ENCODE measurements at regions not wholly inside any gene's neighbourhood (a gene's known extent, or its start where the extent isn't known, plus 50 kb on each side); places are given as distances from the start of the nearest gene placed in this dataset.

GRCh38 chr7:20466543-20467021 is 135.9 kb downstream of the ITGB8 start:
- TF ChIP-seq POLR2A (IDR thresholded peaks at IDR 0.05) = no peak
- TF ChIP-seq CTCF (IDR thresholded peaks at IDR 0.05) = no peak
- H3K27ac ChIP-seq = no peak overlapping the region
- WGBS, 2 donors = 60 to 69% methylated on average over 1 of the region's 1 CpG
- intact Hi-C loops (cut with DNase I) = no loop called here
- H3K4me3 ChIP-seq = no peak overlapping the region
- H3K9me3 ChIP-seq = no peaks in the 10 kb centered on the region
- no peaks in the 10 kb centered on the region for H3K4me1 ChIP-seq
- H3K36me3 ChIP-seq = no peaks in the 10 kb centered on the region
- no peaks in the 10 kb centered on the region for H3K27me3 ChIP-seq
- DNase-seq = no peak

- no peaks in the 10 kb centered on the region for H3K4me1 ChIP-seq
- no peak overlapping the region for H3K4me3 ChIP-seq
- 32 to 35% methylated on average over 1 of the region's 1 CpG for WGBS, 2 donors
- DNase-seq = no peak
- intact Hi-C loops (cut with DNase I) = no loop called here
- H3K36me3 ChIP-seq = no peaks in the 10 kb centered on the region
- H3K27me3 ChIP-seq = no peaks in the 10 kb centered on the region
- H3K9me3 ChIP-seq = no peaks in the 10 kb centered on the region
- no peak for TF ChIP-seq POLR2A (IDR thresholded peaks at IDR 0.05)
- TF ChIP-seq CTCF (IDR thresholded peaks at IDR 0.05) = no peak
- no peak overlapping the region for H3K27ac ChIP-seq
Measured at GRCh38 chr7:20470082-20470481, 139.4 kb downstream of the ITGB8 start.

GRCh38 chr7:20470726-20471125 is 140.0 kb downstream of the ITGB8 start:
- Histone ChIP-seq H3K4me3 (no peak overlapping the region), H3K4me1 (no peaks in the 10 kb centered on the region), H3K9me3 (no peaks in the 10 kb centered on the region), H3K36me3 (no peaks in the 10 kb centered on the region), H3K27me3 (no peaks in the 10 kb centered on the region), H3K27ac (no peak overlapping the region)
- no peak for TF ChIP-seq CTCF (IDR thresholded peaks at IDR 0.05)
- intact Hi-C loops (cut with DNase I) = no loop called here
- DNase-seq = no peak
- 67 to 71% methylated on average over 1 of the region's 1 CpG for WGBS, 2 donors

GRCh38 chr7:20474249-20474648 is 141.2 kb upstream of the ABCB5 start:
- Histone ChIP-seq H3K9me3 (no peaks in the 10 kb centered on the region), H3K4me3 (no peak overlapping the region), H3K4me1 (no peaks in the 10 kb centered on the region), H3K36me3 (no peaks in the 10 kb centered on the region), H3K27me3 (no peaks in the 10 kb centered on the region), H3K27ac (no peak overlapping the region)
- no peak for DNase-seq
- TF ChIP-seq CTCF (IDR thresholded peaks at IDR 0.05) = no peak
- no peak for TF ChIP-seq POLR2A (IDR thresholded peaks at IDR 0.05)
- intact Hi-C loops (cut with DNase I) = no loop called here
- 62 to 72% methylated on average over 2 of the region's 2 CpGs for WGBS, 2 donors

- no peak for DNase-seq
- Histone ChIP-seq H3K36me3 (no peaks in the 10 kb centered on the region), H3K4me3 (no peak overlapping the region), H3K4me1 (no peaks in the 10 kb centered on the region), H3K27ac (no peak overlapping the region), H3K27me3 (no peaks in the 10 kb centered on the region), H3K9me3 (no peaks in the 10 kb centered on the region)
- TF ChIP-seq CTCF (IDR thresholded peaks at IDR 0.05) (no peak), POLR2A (IDR thresholded peaks at IDR 0.05) (no peak)
- intact Hi-C loops (cut with DNase I) = no loop called here
Measured at GRCh38 chr7:20475756-20476155, 139.7 kb upstream of the ABCB5 start.

Measured in esophagus squamous epithelium (tissue), 5 donors.